Stimulated activated CD8-positive, alpha-beta memory T cell treated with anti-CD3 and anti-CD28 coated beads, Interleukin-4, amount 100 ng/mL, for 24 hours (primary cell): ENCODE measurements at regions not wholly inside any gene's neighbourhood (a gene's known extent, or its start where the extent isn't known, plus 50 kb on each side); places are given as distances from the start of the nearest gene placed in this dataset.

Source experiments
- DNase-seq: peaks from one replicate; pipeline ENCODE4 v3.0.0-alpha.2; 2020; ENCODE audit warnings: low read depth

- no peak for DNase-seq
Measured at GRCh38 chr4:110778521-110778920, 155.6 kb upstream of the PITX2 start.

- DNase-seq: no peak
Measured at GRCh38 chr4:110780538-110780937, 157.7 kb upstream of the PITX2 start.

DNA sequence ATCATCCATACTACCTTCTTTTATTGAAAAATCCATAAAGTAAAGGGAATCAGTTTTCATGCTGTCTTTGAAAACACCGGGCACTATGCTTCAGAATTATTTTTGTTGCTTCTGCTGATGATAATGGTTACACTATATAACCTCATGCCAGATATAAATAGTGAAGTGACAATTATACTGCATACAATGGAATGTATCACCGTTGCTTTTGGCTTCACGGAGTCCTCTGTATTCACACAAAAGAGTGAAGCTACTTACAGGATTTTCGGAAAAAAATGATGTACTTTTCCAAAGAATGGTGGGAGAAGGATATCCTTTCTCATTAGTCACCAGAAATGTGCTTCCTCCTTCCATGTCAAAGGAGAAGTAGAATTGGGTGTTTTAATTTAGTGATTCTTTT is 159.1 kb upstream of the PITX2 start:
- DNase-seq: no peak

DNA sequence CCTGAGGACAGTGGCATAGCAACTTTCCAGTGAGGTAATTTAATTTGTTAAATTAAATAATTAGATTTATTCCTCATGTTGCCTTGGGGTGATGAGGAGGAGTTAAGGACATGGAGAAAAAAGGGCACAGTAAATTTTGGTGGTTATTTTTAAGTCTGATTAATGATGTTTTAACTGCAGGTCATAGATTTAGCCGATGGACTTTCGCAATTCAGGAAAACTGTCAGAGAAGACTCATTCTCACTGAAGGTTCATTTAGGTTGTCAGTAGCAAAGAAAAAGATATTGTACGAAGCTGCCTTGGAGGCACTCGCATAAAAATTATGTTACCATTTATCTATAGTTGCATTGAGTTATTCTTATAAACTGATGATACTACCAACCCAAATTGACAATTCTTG is 164.2 kb upstream of the PITX2 start:
- DNase-seq: no peak

GRCh38 chr4:110787707-110788106 is 164.8 kb upstream of the PITX2 start:
- DNase-seq: no peak

DNA sequence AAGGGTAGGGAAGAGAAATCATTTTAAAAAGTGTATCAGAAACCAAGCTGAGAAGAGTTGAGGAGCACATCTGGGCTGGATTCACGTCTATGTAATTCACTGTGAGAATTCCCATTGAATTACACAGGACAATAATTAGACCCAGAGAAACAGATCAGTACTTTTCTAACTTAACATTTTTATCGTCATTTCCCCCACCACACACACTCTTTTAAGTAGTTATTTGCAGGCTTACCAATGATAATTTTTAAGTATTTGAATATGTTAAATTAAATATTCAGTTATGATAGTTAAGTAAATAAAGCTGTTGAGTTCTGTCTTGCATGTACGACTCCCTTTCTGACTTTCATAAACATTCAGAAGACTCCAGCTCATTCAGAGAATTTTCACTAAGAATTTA is 165.4 kb upstream of the PITX2 start:
- DNase-seq: no peak

DNA sequence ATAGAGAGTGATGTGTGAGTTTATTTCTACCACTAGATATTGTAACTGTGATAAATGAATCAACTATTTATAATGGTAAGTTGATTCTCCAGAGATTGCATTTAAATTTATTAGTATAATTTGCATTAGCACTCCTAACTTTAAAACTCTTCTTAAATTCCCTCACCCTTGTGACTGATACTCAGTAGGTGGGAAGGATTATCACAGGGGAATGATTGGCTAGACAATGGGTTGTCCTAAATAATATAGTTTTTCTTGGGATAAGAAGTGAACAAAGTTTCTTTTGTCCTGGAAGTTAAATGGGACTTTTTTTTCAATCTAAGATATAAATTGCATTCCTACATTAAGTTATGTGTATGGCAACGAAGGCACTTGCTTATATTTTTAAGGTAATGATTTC is 169.2 kb upstream of the PITX2 start:
- DNase-seq: no peak

GRCh38 chr4:110793381-110793801 is 170.5 kb upstream of the PITX2 start:
- DNase-seq: no peak

- no peak for DNase-seq
Measured at GRCh38 chr4:110793890-110794554, 171.1 kb upstream of the PITX2 start.

GRCh38 chr4:110795971-110796370 is 173.1 kb upstream of the PITX2 start:
- no peak for DNase-seq

GRCh38 chr4:110797486-110797885 is 174.6 kb upstream of the PITX2 start:
- DNase-seq: no peak

- no peak for DNase-seq
Measured at GRCh38 chr4:110798687-110799086, 175.8 kb upstream of the PITX2 start.

DNA sequence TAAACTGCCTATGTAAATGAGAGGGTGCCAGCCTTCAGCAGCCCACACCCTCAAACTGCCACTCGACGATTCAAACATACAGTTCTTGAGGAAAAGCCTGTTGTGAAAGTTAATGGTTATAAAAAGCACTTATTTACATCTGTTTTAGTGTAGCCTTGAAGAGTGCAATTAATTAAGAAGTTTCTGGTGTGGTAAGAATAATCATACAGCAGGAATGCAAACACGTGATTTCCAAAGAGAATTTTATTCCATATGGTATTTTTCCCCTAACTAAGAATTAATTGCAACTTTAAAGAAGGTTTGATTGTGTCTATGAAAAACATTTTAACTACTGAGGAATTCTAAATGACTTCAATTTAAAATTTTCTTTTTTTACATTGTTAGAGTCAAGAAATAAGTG is 176.3 kb upstream of the PITX2 start:
- no peak for DNase-seq

DNA sequence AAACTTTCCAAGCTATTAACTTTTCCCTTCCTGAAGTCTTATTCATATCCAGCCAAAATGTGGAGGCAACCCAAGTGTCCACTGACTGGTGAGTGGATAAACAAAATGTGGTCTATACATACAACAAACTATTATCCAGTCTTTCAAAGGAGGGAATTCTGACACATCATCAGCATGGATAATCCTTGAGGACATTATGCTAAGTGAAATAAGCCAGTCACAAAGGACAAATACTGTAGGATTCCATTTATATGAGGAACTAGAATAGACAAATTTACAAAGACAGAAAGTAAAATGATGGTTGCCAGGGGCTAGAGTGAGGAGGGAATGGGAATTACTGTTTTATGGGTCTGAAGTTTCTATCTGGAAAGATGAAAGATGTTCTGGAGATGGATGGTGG is 178.7 kb upstream of the PITX2 start:
- DNase-seq: no peak

DNA sequence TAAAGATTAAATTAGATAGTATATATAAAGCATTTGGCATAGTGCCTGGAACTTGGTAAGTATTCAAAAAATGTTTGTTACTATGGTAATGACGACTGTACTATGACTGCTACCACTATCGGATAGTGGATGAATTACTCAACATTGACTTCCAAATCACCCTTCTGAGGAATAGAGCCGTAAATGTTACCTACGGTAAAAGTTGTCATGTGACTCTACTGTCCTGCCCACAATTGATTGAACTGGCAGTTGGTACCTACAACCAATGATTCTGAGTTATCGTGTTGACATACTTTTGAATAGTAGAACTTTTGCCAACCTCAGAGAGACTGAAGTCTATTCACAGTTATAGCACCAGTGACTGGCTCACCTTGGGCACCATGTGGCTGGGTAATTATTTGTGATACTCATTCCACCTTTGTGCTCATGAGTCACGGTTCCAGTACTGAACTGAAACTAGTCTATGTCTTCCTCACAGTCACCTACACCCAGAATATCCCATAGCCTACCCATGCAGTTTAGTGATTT is 185.5 kb upstream of the PITX2 start:
- no peak for DNase-seq

- DNase-seq: no peak
Measured at GRCh38 chr4:110815950-110816349, 193.1 kb upstream of the PITX2 start.

DNA sequence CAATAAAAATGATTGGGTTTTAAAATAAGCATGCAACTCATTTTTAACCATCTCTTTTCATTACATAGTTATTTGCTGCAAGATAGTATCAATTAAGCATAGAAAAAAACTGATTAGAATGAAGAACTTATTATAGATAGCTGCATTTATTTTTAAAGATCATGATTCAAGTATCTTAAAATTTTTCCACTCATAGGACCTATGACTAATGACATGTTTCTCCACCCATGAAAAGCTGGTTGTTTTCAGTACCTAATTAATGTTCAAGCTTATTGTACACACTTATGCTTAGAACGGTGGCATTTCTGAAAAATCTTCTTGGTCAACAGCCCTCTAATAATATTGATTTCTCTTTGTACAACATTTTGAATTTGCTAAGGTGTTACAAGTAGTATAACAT is 193.5 kb upstream of the PITX2 start:
- DNase-seq: no peak

GRCh38 chr4:110821186-110821585 is 198.3 kb upstream of the PITX2 start:
- no peak for DNase-seq

DNA sequence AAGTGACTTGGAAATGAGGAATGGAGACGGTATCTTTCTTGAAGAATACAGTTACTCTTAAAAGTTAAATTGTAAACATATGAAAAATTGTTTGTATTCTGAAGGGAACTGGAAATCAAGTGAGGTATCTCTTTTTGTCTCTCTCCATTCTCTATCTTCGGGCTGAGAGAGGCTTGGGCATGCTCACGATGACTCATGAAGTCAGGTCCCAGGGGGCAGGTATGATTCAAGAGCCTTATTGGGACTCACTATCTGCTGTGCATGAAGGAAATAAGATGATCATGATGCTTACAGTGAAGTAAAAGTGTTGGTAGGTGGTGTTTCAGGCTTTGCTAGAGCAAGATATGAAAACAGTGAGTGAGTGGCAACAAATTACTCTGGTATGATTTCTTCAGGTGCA is 200.4 kb upstream of the PITX2 start:
- DNase-seq: no peak

GRCh38 chr4:110824344-110824743 is 201.5 kb upstream of the PITX2 start:
- no peak for DNase-seq

DNA sequence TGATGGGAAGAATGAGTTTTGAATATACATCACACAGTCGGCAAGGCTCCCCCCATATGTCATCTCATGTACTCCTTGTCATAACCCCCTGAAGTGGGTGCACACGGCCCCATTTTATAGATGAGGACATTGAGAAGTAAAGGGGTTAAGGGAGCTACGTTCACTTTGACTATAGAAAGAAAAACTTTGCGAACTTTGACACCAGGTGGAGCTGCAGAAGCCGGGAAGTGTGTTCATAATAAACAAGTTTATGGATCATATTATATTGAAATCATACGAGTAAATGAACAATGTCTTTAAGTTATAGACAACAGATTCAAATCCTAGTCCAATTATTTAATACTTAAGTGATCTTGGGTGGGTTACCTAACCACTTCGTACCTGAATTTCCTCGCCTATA is 203.8 kb upstream of the PITX2 start:
- no peak for DNase-seq

DNA sequence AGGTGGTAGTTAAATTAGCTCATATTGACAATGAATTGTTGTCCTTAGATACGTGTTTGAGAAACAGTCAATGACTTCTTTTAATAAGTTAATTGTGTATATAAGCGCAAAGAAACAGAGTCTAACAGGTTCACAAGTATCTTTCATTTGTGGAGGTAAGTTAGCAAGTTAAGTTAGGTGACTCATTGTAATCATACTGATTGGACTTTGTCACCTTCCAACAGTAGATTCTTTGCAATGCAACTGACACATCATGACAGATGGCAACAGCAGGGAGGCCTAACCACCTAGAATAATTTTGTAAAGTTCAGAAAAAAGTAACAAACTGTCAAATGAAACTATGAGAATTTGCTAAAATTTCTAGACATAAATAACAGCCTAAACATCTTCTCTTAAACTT is 207.6 kb upstream of the PITX2 start:
- no peak for DNase-seq

- DNase-seq: no peak
Measured at GRCh38 chr4:110837896-110838450, 215.1 kb upstream of the PITX2 start.

- DNase-seq: no peak
Measured at GRCh38 chr4:110840221-110840654, 217.4 kb upstream of the PITX2 start.
